KOPT-K1 (cell line): ENCODE measurements at regions not wholly inside any gene's neighbourhood (a gene's known extent, or its start where the extent isn't known, plus 50 kb on each side); places are given as distances from the start of the nearest gene placed in this dataset.
"Not testable (repeated sequence)": the region's sequence is repeated elsewhere in the genome, so short reads cannot be mapped to it uniquely, and the experiment has no call there.

Source experiments
- H3K27ac ChIP-seq: fragments of 200-600 bp; sonication (generic); 2 replicates; pipeline ENCODE4 v1.5.1; 2016; ENCODE audit warnings: antibody characterized with exemption, mild to moderate bottlenecking, low read depth, low read length; ENCODE audit not compliant: poor library complexity, severe bottlenecking
- H3K36me3 ChIP-seq: fragments of 200-600 bp; sonication (generic); 2 replicates; pipeline ENCODE4 v1.5.1; 2017; ENCODE audit warnings: antibody characterized with exemption, mild to moderate bottlenecking, low read length, moderate library complexity; ENCODE audit not compliant: insufficient read depth
- H3K9me3 ChIP-seq: fragments of 200-600 bp; sonication (generic); 2 replicates; pipeline ENCODE4 v1.5.1; 2017; ENCODE audit warnings: antibody characterized with exemption, low read length, mild to moderate bottlenecking; ENCODE audit not compliant: insufficient read depth, poor library complexity, severe bottlenecking

DNA sequence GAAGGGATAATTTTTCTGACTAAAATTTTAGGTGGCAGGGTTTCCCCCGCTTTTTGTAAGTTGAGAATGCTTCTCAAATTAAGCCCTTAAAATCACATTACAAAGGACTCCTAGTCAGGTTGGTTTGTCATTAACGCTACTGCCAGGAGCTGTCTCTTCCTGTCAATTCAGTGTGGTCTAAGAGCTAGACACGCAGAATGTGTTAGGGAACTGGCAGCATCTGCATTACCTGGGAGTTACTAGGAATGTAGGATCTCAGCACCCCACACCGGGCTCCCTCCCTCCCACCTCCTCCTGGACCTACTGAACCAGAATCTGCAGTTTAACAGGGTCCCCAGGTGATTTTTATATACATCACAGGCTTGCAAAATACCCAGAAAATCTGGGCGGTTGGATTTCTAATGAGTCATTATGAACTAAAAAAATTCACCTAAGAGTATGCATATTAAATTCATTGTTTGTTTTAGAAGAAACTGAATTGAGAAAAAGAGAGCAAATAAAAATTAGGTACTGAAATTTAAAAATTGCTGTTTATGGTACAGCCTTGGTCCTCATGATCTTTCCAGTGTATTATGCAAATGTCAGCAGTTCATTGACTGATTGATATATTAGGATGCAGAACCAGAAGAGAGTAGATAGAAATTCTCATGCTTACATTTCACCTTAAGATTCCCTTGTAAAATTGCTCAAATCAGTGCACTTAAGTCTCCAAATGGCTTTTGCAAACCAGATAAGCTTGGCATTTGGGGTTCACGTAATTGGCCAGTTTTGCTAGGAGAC, 130.9 kb upstream of the ITGA6 start:
- Histone ChIP-seq H3K27ac (no peak overlapping the region), H3K9me3 (peaks cover 3% of the 10 kb centered on the region), H3K36me3 (no peaks in the 10 kb centered on the region)

DNA sequence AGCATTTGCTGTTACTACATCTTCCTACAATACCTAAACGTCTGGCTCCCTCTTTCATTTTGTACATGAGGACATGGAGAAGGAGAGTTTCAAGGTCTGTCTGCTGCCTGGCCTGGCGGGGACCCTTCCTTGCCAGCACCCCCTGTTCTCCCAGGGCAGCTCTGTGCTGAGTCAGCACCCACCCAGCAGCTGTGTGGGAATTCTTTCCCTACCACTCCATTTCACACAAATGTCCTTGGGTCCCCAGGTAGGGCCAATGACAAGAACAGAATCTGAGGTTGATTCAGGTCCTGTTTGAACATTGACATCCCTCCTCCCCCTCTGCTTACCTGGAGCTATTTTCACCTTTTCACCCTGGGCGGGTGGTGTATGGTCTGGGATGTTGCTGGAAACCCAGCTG, 129.9 kb upstream of the ITGA6 start:
- no peaks in the 10 kb centered on the region for H3K9me3 ChIP-seq
- no peaks in the 10 kb centered on the region for H3K36me3 ChIP-seq
- no peak overlapping the region for H3K27ac ChIP-seq

DNA sequence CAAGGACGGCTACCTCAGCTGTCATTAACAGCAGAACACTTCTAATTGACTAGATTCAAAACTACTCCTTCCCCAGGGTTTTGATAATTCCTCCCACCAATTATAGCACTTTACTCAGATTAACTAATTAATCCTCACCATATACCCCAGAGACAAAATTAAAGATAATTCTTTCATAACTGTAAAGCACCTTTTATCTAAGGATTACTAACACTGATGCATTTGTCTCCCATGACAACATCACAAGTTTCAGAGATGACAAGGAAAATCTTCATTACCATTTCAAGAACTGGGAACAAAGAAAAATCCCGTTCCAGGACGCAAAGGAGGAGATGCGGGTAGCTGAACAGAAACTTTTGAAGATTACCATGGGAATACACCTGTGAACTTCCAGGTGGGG, 129.4 kb upstream of the ITGA6 start:
- Histone ChIP-seq H3K9me3 (no peaks in the 10 kb centered on the region), H3K27ac (no peak overlapping the region), H3K36me3 (no peaks in the 10 kb centered on the region)

DNA sequence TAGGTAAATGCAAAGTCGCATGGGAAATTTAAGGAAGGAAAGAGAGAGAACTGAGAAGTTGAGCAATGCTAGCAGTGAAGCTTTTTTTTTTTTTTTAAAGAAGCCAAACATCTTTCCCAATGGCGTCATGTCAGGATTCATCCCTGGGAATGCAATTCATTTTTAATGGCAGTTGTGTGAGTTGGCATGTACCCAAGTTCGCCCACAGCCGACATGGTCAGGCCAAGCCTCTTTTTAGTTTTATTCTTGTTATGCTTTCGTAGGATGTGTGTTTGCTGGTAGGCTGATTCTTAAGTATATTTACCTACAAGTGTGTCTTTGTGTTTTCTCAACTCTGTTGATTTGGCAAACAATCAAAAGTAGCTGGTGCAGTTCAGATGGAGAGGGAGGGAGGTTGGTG, 127.6 kb upstream of the ITGA6 start:
- H3K9me3 ChIP-seq, result no peaks in the 10 kb centered on the region
- no peak overlapping the region for H3K27ac ChIP-seq
- no peaks in the 10 kb centered on the region for H3K36me3 ChIP-seq

DNA sequence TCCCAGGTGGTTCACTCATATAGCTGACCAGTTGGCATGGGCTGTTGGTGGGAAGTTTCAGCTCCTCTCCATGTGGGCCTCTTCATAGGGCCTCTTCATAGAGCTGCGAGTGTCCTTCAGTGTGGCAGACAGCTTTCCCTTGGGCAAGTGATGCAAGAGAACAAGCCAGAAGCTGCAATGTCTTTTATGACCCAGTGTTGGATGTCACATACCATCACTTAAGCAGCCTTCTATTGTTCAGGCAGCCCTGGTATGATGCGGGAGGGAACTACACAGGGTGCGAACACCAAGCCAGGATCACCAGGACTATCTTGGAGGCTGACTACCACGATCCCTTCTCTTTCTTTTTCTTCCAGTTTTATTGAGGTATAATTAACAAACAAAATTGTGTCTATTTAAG, 126.5 kb upstream of the ITGA6 start:
- no peaks in the 10 kb centered on the region for H3K36me3 ChIP-seq
- no peaks in the 10 kb centered on the region for H3K9me3 ChIP-seq
- no peak overlapping the region for H3K27ac ChIP-seq

DNA sequence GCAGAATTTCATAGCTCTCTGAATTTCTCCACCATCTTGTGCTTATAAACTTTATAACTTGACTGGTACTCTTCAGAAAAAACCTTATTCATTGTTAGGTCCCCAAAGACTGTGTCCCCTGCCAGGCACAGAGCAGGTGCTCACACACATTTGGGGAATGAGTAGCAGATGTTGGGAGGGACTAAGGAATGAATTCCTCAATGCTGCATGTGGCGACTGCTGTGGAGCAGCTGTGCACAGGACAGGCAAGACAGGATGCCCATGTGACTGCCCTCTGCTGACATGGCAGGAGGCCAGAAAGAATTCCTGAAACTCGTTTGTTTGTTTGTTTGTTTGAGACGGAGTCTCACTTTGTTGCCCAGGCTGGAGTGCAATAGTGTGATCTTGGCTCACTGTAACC, 122.3 kb upstream of the ITGA6 start:
- Histone ChIP-seq H3K9me3 (no peaks in the 10 kb centered on the region), H3K36me3 (no peaks in the 10 kb centered on the region), H3K27ac (no peak overlapping the region)

DNA sequence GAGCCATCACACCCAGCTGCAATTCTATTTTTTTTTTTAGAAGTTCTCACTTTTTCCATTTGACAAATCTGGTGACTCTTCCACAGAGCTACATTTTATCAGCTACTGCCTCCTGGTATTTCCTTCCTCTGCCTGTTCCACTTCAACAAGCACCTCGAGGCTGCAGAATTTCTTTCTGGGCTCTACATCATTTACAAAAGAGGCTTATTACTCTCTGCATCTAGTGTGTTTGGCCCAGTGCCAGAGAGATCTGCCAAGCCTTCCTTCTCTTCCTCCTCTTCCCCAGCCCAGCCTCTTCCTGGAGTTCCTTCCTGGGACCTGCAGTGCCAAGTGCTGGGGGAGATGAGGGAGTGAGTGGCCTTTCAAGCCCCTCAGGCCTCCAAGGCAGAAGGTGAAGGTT, 119.6 kb upstream of the ITGA6 start:
- Histone ChIP-seq H3K36me3 (no peaks in the 10 kb centered on the region), H3K27ac (no peak overlapping the region), H3K9me3 (no peaks in the 10 kb centered on the region)

DNA sequence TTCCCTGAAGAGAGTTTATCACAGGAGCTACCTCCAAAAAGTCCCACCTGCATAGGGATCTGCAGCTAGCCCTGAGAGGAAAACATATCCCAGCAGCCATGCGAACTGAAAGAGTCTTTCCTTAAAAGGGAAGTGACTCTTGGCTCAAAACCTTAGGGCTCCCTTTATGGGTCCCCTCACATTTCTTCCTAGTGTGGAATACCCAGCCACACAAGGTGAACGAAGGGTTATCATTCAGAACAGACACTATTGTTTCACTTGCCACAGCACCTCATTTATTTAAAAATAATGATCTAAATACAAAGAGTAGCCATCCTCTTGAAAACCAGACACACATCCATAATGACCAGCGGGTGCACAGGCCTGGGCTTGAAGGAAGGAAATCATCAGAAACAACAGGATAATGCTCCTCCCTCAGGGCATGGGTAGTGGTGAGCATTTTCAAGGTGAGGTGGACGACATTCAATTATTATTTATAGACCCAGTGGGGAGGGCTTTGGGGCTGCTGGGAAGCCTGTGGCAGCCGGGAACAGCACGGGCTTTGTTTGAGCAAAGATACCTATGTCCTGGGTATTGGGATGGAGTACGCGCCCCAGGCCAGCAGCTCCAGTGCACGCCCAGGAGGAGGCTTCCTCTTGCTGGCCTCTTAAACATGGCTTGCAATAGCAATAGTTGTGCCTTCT, 119.0 kb upstream of the ITGA6 start:
- Histone ChIP-seq H3K27ac (no peak overlapping the region), H3K9me3 (no peaks in the 10 kb centered on the region), H3K36me3 (no peaks in the 10 kb centered on the region)

DNA sequence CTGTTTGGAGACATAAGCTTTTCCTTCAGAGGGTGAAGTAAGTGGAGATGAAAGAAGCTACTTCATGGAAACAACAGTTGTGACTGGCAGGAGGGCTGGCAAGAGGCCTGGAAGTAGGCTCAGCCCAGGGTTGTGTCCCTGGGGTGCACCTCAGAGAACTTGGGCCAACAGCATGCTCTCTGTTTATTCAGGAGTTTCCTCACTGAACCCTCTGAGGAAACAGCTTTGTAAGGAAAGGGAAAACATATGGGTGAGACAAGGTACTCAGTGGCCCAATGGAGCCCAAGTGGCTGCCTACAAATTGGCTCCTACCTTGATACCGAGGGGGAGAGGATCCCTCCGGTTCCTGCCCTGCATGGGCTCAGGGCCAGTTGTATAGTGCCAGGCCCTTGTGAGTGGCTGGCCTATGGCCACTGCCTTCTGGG, 115.5 kb upstream of the ITGA6 start:
- no peaks in the 10 kb centered on the region for H3K9me3 ChIP-seq
- no peak overlapping the region for H3K27ac ChIP-seq
- no peaks in the 10 kb centered on the region for H3K36me3 ChIP-seq

DNA sequence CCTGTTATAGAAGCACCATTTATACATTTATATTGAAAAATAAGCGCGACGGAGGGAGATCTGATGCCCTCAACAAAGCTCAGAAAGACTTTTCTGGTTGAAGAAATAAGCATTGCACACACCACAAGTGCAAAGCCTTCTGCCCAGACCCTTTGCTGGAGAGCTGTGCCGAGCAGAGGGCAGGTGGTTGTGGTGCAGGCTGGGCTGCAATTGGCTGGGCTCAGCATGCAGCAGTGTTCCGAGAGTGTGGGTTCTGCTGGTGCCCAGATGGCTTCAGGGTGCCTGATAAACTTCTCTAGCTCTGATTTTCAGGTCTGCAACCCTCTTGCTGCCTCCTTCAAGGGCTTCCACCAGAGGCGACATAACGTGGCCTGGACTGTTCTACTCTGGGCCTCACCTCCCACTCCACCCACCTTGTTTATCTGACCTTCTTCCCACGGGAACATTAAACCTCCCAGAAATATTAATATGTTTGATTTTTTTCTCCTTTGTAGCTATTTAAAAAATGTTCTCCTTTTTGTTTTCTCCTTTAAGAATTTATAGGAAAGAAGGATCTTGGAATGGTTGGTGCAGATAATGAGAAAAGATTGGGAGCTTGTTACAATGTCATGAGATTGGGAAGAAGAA, 113.6 kb upstream of the ITGA6 start:
- Histone ChIP-seq H3K36me3 (no peaks in the 10 kb centered on the region), H3K27ac (no peak overlapping the region), H3K9me3 (no peaks in the 10 kb centered on the region)

DNA sequence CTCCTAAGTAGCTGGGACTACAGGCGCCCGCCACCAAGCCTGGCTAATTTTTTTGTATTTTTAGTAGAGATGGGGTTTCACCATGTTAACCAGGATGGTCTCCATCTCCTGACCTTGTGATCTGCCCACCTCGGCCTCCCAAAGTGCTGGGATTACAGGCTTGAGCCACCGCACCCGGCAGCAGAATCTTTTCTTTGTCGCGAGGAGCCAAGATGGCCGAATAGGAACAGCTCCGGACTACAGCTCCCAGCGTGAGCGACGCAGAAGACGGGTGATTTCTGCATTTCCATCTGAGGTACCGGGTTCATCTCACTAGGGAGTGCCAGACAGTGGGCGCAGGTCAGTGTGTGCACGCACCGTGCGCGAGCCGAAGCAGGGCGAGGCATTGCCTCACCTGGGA, 112.3 kb upstream of the ITGA6 start:
- not testable (repeated sequence) for H3K27ac ChIP-seq

DNA sequence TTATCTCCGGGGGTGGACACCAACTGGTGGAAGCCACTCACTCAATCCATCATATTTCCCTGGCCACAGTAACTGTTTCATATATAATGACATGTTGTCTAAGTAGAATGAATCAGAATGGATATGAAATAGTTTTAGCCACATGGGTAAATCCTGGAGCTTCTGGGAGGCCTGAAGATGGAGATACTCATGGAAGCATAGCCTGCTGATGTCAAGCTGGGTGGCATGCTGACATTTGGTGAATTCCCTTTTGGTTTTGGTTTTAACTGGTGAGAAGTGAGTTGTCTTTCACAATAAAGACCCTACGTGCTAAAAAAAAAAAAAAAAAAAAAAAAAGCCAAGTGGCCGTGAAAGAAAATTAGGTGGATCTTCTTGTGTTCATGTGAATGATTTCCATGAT, 105.3 kb upstream of the ITGA6 start:
- H3K9me3 ChIP-seq, result no peaks in the 10 kb centered on the region
- H3K27ac ChIP-seq, result no peak overlapping the region
- H3K36me3 ChIP-seq, result no peaks in the 10 kb centered on the region

More for the DNA sequence above, 112.3 kb upstream of the ITGA6 start:
- not testable (repeated sequence) for H3K36me3 ChIP-seq, H3K9me3 ChIP-seq

DNA sequence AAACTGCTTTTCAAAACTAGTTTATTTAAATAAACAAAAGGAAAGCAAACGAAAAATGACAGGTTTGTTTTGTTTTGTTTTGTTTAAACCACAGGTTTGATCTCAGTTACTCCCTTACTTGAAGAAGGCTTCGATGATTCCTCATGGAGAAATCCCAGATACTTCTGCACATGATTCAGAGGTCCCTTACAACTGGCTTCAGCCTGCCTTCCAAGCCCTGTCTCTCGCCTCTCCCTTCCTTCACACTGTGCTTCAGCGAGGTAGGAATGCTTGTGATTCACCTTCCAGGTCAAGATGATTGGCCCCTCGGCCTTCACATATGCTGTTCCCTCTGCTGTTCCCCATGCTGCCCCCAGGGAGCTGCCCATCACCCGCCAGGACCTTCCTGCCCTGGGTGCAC, 104.1 kb upstream of the ITGA6 start:
- Histone ChIP-seq H3K27ac (no peak overlapping the region), H3K36me3 (no peaks in the 10 kb centered on the region), H3K9me3 (no peaks in the 10 kb centered on the region)

DNA sequence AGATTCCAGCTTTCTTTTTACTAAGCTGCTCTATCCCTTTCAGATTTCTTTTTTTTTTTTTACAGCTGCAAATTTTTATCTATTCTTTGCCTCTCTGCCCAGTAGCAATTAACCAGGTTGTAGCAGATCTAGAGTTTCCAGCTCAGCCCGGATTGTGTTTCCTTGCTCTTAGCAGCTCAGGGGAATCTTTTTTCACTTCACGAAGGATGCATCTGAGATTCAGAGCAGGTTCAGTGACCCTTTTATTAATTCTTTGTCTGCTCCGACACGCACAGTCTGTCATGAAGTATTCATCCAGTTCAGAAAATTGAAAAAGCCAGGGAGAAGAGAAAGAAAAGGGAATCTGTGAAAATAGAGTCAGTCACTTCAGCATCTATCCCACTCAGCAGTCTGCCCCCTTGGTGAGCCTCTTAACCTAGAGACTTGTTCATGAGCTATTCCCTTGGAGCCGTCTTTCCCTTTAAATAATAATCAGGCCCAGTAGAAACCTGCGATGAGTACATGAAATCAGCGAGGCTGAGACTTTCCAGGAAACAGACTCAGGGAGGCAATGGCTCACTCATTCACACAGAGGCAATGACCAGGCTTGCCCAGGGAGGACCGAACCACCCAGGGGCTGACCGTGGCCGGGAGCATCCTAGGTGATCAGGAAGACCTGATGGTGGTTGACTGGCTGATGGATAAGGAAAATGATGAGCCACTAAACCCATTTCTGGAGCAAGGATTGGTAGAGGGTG, 103.4 kb upstream of the ITGA6 start:
- Histone ChIP-seq H3K9me3 (no peaks in the 10 kb centered on the region), H3K27ac (no peak overlapping the region), H3K36me3 (no peaks in the 10 kb centered on the region)

DNA sequence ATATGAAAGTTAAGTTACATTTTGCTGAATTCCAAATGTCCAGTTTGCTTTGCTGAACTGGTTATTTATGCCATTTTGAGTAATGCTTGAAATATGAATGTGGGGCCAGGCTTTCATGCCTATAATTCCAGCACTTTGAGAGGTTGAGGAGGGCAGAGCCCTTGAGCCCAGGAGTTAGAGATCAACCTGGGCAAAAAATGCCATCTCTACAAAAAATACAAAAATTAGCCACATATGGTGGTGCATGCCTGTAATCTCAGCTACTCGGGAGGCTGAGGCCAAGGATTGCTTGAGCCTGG, 101.2 kb upstream of the ITGA6 start:
- Histone ChIP-seq H3K36me3 (no peaks in the 10 kb centered on the region), H3K27ac (no peak overlapping the region), H3K9me3 (no peaks in the 10 kb centered on the region)
